GM23338 (cell line): ENCODE measurements at regions not wholly inside any gene's neighbourhood (a gene's known extent, or its start where the extent isn't known, plus 50 kb on each side); places are given as distances from the start of the nearest gene placed in this dataset.

Experiments
- CTCF ChIP-seq, 2 experiments: fragments of 200-600 bp in 1 of 2; sonication (generic) in 1 of 2; conservative IDR thresholded peaks; 2 replicates each; pipeline versions ENCODE4 v1.5.1 to v1.6.1; 2016 to 2017; ENCODE audit warnings: antibody characterized with exemption in 2 of 2, low read depth in 2 of 2, mild to moderate bottlenecking in 2 of 2, moderate library complexity in 1 of 2
- POLR2AphosphoS5 ChIP-seq: IDR thresholded peaks from 2 replicates; pipeline ENCODE4 v1.6.1; 2016; ENCODE audit warnings: antibody characterized with exemption, low read depth

GRCh38 chr2:77995161-77995560 is 473.0 kb upstream of the LRRTM4 start:
- TF ChIP-seq POLR2AphosphoS5 = no peak
- TF ChIP-seq CTCF (conservative IDR thresholded peaks at IDR 0.05; ENCODE audit: low read depth in 2 of 2) = no peak
